ENCODE measurements at regions not wholly inside any gene's neighbourhood (a gene's known extent, or its start where the extent isn't known, plus 50 kb on each side); places are given as distances from the start of the nearest gene placed in this dataset.

GRCh38 chr12:125614058-125614457 is 548.8 kb downstream of the AACS start:
- H3K27ac Mint-ChIP-seq, result no peak overlapping the region
- H3K9me3 Mint-ChIP-seq, result no peaks in the 10 kb centered on the region
- intact Hi-C loops (cut with micrococcal nuclease), result no loop called here
- TF ChIP-seq, protein P1, sequence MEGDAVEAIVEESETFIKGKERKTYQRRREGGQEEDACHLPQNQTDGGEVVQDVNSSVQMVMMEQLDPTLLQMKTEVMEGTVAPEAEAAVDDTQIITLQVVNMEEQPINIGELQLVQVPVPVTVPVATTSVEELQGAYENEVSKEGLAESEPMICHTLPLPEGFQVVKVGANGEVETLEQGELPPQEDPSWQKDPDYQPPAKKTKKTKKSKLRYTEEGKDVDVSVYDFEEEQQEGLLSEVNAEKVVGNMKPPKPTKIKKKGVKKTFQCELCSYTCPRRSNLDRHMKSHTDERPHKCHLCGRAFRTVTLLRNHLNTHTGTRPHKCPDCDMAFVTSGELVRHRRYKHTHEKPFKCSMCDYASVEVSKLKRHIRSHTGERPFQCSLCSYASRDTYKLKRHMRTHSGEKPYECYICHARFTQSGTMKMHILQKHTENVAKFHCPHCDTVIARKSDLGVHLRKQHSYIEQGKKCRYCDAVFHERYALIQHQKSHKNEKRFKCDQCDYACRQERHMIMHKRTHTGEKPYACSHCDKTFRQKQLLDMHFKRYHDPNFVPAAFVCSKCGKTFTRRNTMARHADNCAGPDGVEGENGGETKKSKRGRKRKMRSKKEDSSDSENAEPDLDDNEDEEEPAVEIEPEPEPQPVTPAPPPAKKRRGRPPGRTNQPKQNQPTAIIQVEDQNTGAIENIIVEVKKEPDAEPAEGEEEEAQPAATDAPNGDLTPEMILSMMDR (IDR thresholded peaks at IDR 0.05), result no peak
- H3K27me3 Mint-ChIP-seq, result no peaks in the 10 kb centered on the region
- ATAC-seq (peak; percentile 20), DNase-seq (no peak)
- no peaks in the 10 kb centered on the region for H3K36me3 Mint-ChIP-seq (ENCODE audit: low read depth)
- no peak overlapping the region for H3K4me3 Mint-ChIP-seq
- H3K4me1 Mint-ChIP-seq (ENCODE audit: low read depth), result no peaks in the 10 kb centered on the region
- CTCF ChIA-PET, result no interaction called here
- POLR2A ChIA-PET, result no interaction called here

GRCh38 chr12:125619723-125620122 is 554.5 kb downstream of the AACS start:
- Mint-ChIP-seq H3K27ac (no peak overlapping the region), H3K9me3 (no peaks in the 10 kb centered on the region), H3K36me3 (ENCODE audit: low read depth) (no peaks in the 10 kb centered on the region), H3K4me3 (no peak overlapping the region), H3K27me3 (no peaks in the 10 kb centered on the region), H3K4me1 (ENCODE audit: low read depth) (no peaks in the 10 kb centered on the region)
- DNase-seq, result no peak
- POLR2A ChIA-PET, result no interaction called here
- CTCF ChIA-PET, result no interaction called here
- intact Hi-C loops (cut with micrococcal nuclease), result no loop called here
- TF ChIP-seq, protein P1 (IDR thresholded peaks at IDR 0.05), result no peak
- ATAC-seq, result no peak

DNA sequence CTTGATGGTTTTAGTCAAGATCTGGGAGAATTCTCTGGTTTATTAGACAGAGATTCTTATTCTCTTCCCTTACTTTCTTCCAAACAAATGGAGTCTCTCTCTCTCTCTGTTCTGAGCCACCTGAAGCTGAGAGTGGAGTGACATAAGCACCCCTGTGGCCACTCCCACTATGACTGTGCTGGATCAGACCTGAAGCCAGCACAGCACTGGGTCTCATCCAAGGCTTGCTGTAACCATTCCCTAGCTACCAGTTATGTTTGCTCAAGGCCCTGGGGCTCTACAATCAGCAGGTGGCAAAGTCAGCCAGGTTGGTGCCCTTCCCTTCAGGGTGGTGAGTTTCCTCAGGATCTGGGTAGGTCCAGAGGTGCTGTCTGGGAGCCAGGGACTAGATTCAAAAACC is 568.5 kb downstream of the AACS start:
- no peaks in the 10 kb centered on the region for H3K36me3 Mint-ChIP-seq (ENCODE audit: low read depth)
- H3K4me1 Mint-ChIP-seq (ENCODE audit: low read depth), result no peaks in the 10 kb centered on the region
- no peaks in the 10 kb centered on the region for H3K9me3 Mint-ChIP-seq
- ChIA-PET POLR2A (no interaction called here), CTCF (interaction anchor here (1.0 kb wide), 1 partner anchor 16 kb away, joined by 3 read pairs; no protein-coding TSS in a partner anchor)
- H3K27ac Mint-ChIP-seq, result no peak overlapping the region
- intact Hi-C loops (cut with micrococcal nuclease), result no loop called here
- ATAC-seq (no peak), DNase-seq (no peak)
- no peak overlapping the region for H3K4me3 Mint-ChIP-seq
- TF ChIP-seq, protein P1 (IDR thresholded peaks at IDR 0.05), result no peak
- H3K27me3 Mint-ChIP-seq, result no peaks in the 10 kb centered on the region

DNA sequence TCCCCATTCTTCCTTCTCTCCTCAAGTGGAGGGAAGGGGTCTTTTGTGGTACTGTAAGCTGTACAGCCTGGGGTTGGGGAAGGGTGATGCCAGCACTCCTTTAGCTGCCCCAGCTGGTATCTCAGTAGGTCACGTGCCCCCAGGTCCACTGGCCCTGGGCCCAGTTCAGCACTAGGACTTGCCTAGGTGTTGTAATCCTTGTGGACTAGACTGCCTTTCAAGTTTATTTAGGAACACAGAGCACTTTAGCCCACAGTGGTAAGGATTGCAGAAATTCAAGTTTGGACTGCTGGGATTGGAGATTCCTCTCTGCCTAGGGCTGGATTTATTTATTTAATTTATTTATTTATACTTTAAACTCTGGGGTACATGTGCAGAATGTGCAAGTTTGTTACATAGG is 569.6 kb downstream of the AACS start:
- intact Hi-C loops (cut with micrococcal nuclease), result no loop called here
- H3K27ac Mint-ChIP-seq, result no peak overlapping the region
- no peaks in the 10 kb centered on the region for H3K9me3 Mint-ChIP-seq
- no peaks in the 10 kb centered on the region for H3K4me1 Mint-ChIP-seq (ENCODE audit: low read depth)
- ChIA-PET CTCF (no interaction called here), POLR2A (no interaction called here)
- H3K36me3 Mint-ChIP-seq (ENCODE audit: low read depth), result no peaks in the 10 kb centered on the region
- H3K27me3 Mint-ChIP-seq, result no peaks in the 10 kb centered on the region
- H3K4me3 Mint-ChIP-seq, result no peak overlapping the region
- TF ChIP-seq, protein P1 (IDR thresholded peaks at IDR 0.05), result no peak
- ATAC-seq (no peak), DNase-seq (no peak)

DNA sequence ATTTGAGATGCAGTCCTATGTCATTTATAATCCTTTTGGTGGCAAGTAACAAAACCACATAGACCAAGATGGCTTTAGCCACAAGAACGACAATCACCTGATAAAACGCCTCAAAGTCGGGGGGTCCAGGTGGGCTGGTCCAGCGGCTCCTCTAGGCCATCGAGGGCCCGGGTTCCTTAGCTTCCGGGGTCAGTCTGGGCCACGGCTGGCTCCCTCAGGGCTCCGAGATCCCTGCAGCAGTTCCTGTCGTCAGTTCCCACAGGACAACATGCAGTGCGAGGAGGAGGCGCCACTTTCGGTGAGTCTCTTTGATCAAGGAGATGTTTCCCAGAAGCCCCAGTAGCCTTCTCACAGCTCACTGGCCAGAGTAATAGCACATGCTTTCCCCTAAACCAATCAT is 574.6 kb downstream of the AACS start:
- POLR2A ChIA-PET, result no interaction called here
- CTCF ChIA-PET, result no interaction called here
- TF ChIP-seq, protein P1 (IDR thresholded peaks at IDR 0.05), result no peak

More for the DNA sequence above, 574.6 kb downstream of the AACS start:
- ATAC-seq (no peak), DNase-seq (no peak)
- intact Hi-C loops (cut with micrococcal nuclease), result no loop called here
- H3K9me3 Mint-ChIP-seq, result no peaks in the 10 kb centered on the region
- no peaks in the 10 kb centered on the region for H3K27me3 Mint-ChIP-seq
- H3K27ac Mint-ChIP-seq, result no peak overlapping the region
- H3K4me3 Mint-ChIP-seq, result no peak overlapping the region
- no peaks in the 10 kb centered on the region for H3K4me1 Mint-ChIP-seq (ENCODE audit: low read depth)
- H3K36me3 Mint-ChIP-seq (ENCODE audit: low read depth), result no peaks in the 10 kb centered on the region
